Fibroblast of the aortic adventitia (primary cell): ENCODE measurements at regions not wholly inside any gene's neighbourhood (a gene's known extent, or its start where the extent isn't known, plus 50 kb on each side); places are given as distances from the start of the nearest gene placed in this dataset.

ENCODE experiments used
- DNase-seq: peaks from one replicate; pipeline ENCODE4 v3.0.0-alpha.2; 2010; ENCODE audit warnings: low read depth
- H3K4me3 ChIP-seq: 2 replicates; pipeline ENCODE4 v1.5.1; 2011; ENCODE audit warnings: low read depth, mild to moderate bottlenecking, control low read depth, low read length, moderate library complexity
- TF ChIP-seq, protein P1 (sequence below): IDR thresholded peaks from 2 replicates; pipeline ENCODE4 v1.5.1; 2011; ENCODE audit warnings: mild to moderate bottlenecking, low read length, control low read depth, inconsistent platforms; ENCODE audit not compliant: insufficient read depth

DNA sequence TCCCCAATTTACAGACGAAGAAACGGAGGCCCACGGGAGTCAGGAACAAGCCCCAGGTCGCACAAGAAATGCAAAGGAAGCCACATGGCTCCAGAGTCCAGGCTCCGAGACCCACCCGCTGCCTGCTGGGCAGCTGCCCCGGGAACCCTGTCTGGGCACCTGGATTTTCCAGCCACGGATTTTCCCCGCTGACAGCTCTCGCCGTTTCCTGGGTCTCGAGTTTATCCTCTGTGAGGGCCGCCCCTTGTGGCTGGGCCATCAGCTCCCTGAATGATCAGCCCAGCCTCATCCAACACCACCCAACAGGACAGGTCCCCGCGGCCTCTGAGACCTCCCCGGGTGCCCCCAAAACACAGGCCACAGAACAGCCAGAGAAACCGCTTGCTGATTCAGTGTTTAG is 189.7 kb downstream of the BRD1 start:
- no peak for DNase-seq
- no peak overlapping the region for H3K4me3 ChIP-seq
- TF ChIP-seq, protein P1, sequence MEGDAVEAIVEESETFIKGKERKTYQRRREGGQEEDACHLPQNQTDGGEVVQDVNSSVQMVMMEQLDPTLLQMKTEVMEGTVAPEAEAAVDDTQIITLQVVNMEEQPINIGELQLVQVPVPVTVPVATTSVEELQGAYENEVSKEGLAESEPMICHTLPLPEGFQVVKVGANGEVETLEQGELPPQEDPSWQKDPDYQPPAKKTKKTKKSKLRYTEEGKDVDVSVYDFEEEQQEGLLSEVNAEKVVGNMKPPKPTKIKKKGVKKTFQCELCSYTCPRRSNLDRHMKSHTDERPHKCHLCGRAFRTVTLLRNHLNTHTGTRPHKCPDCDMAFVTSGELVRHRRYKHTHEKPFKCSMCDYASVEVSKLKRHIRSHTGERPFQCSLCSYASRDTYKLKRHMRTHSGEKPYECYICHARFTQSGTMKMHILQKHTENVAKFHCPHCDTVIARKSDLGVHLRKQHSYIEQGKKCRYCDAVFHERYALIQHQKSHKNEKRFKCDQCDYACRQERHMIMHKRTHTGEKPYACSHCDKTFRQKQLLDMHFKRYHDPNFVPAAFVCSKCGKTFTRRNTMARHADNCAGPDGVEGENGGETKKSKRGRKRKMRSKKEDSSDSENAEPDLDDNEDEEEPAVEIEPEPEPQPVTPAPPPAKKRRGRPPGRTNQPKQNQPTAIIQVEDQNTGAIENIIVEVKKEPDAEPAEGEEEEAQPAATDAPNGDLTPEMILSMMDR: no peak

GRCh38 chr22:49637255-49637760 is 190.4 kb downstream of the BRD1 start:
- TF ChIP-seq, protein P1: no peak
- no peak for DNase-seq
- no peak overlapping the region for H3K4me3 ChIP-seq

- H3K4me3 ChIP-seq: no peak overlapping the region
- TF ChIP-seq, protein P1: no peak
- DNase-seq: no peak
These were observed 191.0 kb downstream of the BRD1 start for GRCh38 chr22:49636649-49637048.

DNA sequence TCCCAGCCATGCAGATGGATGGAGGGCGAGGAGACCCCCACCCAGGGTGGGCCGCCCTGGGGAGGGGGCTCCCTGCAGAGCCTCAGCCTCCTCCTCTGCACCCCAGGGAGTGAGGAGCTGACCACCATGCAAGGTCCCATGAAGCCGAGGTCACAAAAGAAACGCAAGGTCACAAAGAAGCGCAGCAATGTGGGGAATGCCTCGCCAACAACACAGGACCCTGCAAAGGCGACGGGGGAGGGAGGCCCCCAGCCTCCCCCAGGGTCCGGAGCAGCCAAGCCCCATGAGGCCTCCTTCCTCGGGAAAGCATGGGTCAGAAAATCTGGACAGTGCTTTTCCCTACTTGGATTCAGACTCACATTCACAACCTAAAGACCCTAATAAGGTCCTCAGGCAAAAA is 191.5 kb downstream of the BRD1 start:
- DNase-seq: no peak
- H3K4me3 ChIP-seq: no peak overlapping the region
- TF ChIP-seq, protein P1: no peak

DNA sequence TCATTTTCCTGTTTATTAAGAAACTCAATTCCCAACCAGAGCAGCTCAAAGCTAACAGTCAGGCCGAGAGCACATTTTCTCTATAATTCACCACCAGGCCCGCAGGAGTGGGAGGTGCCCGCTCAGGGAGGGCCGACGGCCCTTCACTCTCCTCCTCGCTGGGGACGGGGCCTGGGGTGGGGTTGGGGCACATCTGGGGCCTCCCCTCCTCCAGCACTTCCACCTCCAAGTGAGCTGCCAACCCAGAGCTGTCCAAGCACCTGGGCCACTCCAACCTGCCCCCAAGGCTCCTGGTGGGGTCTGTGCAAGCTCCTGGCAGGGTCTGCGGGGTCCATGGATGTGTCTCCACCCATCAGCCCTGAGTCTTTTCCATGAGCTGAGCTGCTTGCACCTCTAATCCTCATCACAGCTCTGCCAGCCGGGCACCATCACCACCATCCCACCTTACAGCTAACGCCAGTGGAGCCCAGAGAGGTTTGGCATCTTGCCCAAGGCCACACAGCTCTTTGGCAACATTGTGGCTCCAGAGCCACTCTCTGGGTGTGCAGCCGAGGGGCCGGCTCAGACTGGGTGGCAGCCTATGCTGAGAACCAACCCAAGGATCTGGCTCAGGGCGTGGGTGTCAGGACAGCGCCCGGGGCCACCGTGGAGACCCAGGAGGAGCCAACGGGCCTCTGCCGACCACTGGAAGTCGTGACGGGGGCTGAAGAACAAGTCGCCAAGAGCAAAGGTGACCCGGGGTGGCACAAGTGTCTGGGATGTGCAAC is 193.5 kb downstream of the BRD1 start:
- H3K4me3 ChIP-seq: no peak overlapping the region
- no peak for DNase-seq
- TF ChIP-seq, protein P1: no peak

GRCh38 chr22:49633010-49633324 is 194.7 kb downstream of the BRD1 start:
- TF ChIP-seq, protein P1: no peak
- no peak overlapping the region for H3K4me3 ChIP-seq
- DNase-seq: no peak
